ENCODE measurements at regions not wholly inside any gene's neighbourhood (a gene's known extent, or its start where the extent isn't known, plus 50 kb on each side); places are given as distances from the start of the nearest gene placed in this dataset.

DNA sequence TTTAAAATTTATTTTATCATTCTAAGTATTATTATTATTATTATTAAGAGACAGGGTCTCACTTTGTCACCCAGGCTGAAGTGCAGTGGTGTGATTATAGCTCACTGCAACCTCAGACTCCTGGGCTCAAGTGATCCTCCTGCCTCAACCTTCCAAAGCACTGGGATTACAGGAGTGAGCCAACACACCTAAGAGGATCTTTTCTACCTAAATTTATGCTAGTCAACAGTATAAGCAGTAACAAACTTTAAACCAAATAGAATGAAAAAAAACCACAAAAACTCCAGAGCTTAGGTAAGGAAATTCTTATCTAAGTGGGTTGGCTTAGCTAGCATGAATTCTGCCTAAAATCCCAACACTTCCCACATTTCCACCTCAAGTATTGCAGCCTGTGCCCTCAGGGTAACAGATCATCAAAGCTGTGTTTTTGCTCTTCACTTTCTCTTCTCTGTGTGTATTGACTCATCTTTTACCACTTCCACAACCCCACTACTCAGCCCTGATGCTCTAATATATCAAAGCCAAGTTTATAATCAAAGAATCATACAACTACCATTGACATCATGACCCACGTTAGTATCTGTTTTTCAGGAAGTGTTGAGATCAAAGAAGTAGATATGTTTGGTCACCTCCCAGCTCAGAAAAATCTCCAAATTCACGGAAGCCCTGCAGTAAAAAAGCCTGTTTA lies 93.7 kb upstream of the SPON1 start:
- no peak for TF ChIP-seq POLR2A (IDR thresholded peaks at IDR 0.05)
- TF ChIP-seq, protein P1, sequence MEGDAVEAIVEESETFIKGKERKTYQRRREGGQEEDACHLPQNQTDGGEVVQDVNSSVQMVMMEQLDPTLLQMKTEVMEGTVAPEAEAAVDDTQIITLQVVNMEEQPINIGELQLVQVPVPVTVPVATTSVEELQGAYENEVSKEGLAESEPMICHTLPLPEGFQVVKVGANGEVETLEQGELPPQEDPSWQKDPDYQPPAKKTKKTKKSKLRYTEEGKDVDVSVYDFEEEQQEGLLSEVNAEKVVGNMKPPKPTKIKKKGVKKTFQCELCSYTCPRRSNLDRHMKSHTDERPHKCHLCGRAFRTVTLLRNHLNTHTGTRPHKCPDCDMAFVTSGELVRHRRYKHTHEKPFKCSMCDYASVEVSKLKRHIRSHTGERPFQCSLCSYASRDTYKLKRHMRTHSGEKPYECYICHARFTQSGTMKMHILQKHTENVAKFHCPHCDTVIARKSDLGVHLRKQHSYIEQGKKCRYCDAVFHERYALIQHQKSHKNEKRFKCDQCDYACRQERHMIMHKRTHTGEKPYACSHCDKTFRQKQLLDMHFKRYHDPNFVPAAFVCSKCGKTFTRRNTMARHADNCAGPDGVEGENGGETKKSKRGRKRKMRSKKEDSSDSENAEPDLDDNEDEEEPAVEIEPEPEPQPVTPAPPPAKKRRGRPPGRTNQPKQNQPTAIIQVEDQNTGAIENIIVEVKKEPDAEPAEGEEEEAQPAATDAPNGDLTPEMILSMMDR (IDR thresholded peaks at IDR 0.05) = no peak
- intact Hi-C loops (cut with DNase I) = no loop called here

GRCh38 chr11:13869398-13869886 lies 93.1 kb upstream of the SPON1 start:
- no peak for DNase-seq
- no peaks in the 10 kb centered on the region for H3K27me3 ChIP-seq
- TF ChIP-seq, protein P1 (IDR thresholded peaks at IDR 0.05) = no peak
- no peak for TF ChIP-seq POLR2A (IDR thresholded peaks at IDR 0.05)
- no peaks in the 10 kb centered on the region for H3K36me3 ChIP-seq (replicated peaks in 1 of 2)
- peaks cover 0 to 4% of the 10 kb centered on the region in 2 donors for H3K4me1 ChIP-seq (replicated peaks in 1 of 2)
- H3K4me3 ChIP-seq = no peak overlapping the region
- intact Hi-C loops (cut with DNase I) = no loop called here
- H3K27ac ChIP-seq = no peak overlapping the region
- WGBS, 4 donors = 73 to 88% (median 81%) methylated on average over 1 of the region's 1 CpG
- H3K9me3 ChIP-seq (replicated peaks in 1 of 3) = no peaks in the 10 kb centered on the region

More for the DNA sequence above, 93.7 kb upstream of the SPON1 start:
- no peaks in the 10 kb centered on the region for H3K27me3 ChIP-seq
- no peak overlapping the region for H3K27ac ChIP-seq
- WGBS, 4 donors = 33 to 39% (median 35%) methylated on average over 2 of the region's 2 CpGs
- DNase-seq = no peak
- no peak overlapping the region for H3K4me3 ChIP-seq
- no peaks in the 10 kb centered on the region for H3K9me3 ChIP-seq (replicated peaks in 1 of 3)
- peaks cover 0 to 4% of the 10 kb centered on the region in 2 donors for H3K4me1 ChIP-seq (replicated peaks in 1 of 2)
- no peaks in the 10 kb centered on the region for H3K36me3 ChIP-seq (replicated peaks in 1 of 2)

- Histone ChIP-seq H3K4me3 (no peak overlapping the region), H3K36me3 (replicated peaks in 1 of 2) (no peaks in the 10 kb centered on the region), H3K27ac (no peak overlapping the region), H3K9me3 (replicated peaks in 1 of 3) (no peaks in the 10 kb centered on the region), H3K27me3 (no peaks in the 10 kb centered on the region), H3K4me1 (replicated peaks in 1 of 2) (peaks cover 0 to 4% of the 10 kb centered on the region in 2 donors)
- intact Hi-C loops (cut with DNase I) = no loop called here
- DNase-seq = no peak
- TF ChIP-seq POLR2A (IDR thresholded peaks at IDR 0.05) = no peak
- TF ChIP-seq, protein P1 (IDR thresholded peaks at IDR 0.05) = no peak
These were observed 87.9 kb upstream of the SPON1 start for GRCh38 chr11:13874597-13874996.

DNA sequence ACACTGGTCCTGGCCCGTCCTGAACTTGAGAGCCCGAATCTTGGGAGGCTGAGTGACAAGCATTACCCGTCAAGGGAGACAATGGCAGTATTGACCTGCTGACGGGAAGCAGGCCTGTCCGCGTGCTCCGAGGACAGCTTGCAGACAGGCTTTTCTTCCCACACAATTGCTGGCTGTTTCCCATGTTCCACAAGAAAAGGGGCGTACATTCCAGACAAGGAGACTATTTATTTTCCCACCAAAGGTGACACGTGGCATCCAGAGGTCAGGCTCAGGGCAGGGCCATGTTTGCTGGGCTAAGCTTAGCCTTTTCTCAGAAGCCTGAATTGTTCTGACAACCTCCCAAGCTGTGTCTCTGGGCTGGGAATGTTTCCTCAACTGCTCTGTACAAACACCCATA lies 86.9 kb upstream of the SPON1 start:
- intact Hi-C loops (cut with DNase I) = no loop called here
- Histone ChIP-seq H3K36me3 (replicated peaks in 1 of 2) (no peaks in the 10 kb centered on the region), H3K27me3 (no peaks in the 10 kb centered on the region), H3K27ac (no peak overlapping the region), H3K4me3 (no peak overlapping the region), H3K4me1 (replicated peaks in 1 of 2) (peaks cover 0 to 4% of the 10 kb centered on the region in 2 donors), H3K9me3 (replicated peaks in 1 of 3) (no peaks in the 10 kb centered on the region)
- TF ChIP-seq POLR2A (IDR thresholded peaks at IDR 0.05) = no peak
- TF ChIP-seq, protein P1 (IDR thresholded peaks at IDR 0.05) = no peak
- no peak for DNase-seq
- WGBS, 4 donors = 82 to 92% (median 87%) methylated on average over 9 of the region's 9 CpGs
